ENCODE measurements at regions not wholly inside any gene's neighbourhood (a gene's known extent, or its start where the extent isn't known, plus 50 kb on each side); places are given as distances from the start of the nearest gene placed in this dataset.

- TF ChIP-seq GATA2 (IDR thresholded peaks at IDR 0.05; ENCODE audit: low read depth, low read length) (no peak), GATA3 (IDR thresholded peaks at IDR 0.05; ENCODE audit: low read depth, low read length) (no peak)
These were observed 417.9 kb upstream of the MAF start for GRCh38 chr16:80018466-80018865.

GRCh38 chr16:80016731-80017326 is 416.3 kb upstream of the MAF start:
- TF ChIP-seq GATA3 (IDR thresholded peaks at IDR 0.05; ENCODE audit: low read depth, low read length), result no peak
- no peak for TF ChIP-seq GATA2 (IDR thresholded peaks at IDR 0.05; ENCODE audit: low read depth, low read length)

- TF ChIP-seq GATA2 (IDR thresholded peaks at IDR 0.05; ENCODE audit: low read depth, low read length), result no peak
- TF ChIP-seq GATA3 (IDR thresholded peaks at IDR 0.05; ENCODE audit: low read depth, low read length), result no peak
These were observed 415.0 kb upstream of the MAF start for GRCh38 chr16:80015566-80015965.

DNA sequence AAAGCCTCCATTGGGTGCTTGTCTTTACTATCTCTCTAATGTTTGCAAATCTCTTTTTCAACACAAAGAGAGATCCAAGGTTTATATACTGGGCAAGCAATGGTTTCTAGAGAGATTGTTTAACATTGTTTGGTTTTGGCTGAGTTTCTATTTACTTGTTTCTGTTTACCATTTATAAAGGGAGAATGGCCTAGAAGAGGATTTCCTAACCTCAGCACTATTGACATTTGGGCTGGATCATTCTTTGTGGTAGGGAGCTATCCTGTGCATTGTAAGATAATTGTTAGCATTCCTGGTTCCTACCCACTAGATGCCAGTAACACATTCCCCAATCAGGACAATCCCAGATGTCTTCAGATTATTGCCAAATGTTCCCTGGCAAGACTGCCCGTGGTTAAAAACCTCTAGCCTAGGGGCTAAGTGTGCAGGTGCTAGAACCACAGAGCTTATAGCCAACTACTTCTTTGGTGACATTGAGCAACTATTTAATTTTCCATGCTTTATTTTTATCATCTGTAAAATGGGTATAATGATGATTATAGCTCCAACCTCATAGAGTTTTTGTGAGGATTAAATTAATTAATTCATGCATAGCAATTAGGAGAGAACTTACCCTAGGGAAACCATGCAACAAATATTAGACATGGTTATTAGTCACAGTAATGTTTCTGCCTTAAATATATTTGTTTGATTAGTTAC is 413.9 kb upstream of the MAF start:
- no peak for TF ChIP-seq GATA2 (IDR thresholded peaks at IDR 0.05; ENCODE audit: low read depth, low read length)
- no peak for TF ChIP-seq GATA3 (IDR thresholded peaks at IDR 0.05; ENCODE audit: low read depth, low read length)

GRCh38 chr16:80012586-80012985 is 412.0 kb upstream of the MAF start:
- TF ChIP-seq GATA3 (IDR thresholded peaks at IDR 0.05; ENCODE audit: low read depth, low read length) (no peak), GATA2 (IDR thresholded peaks at IDR 0.05; ENCODE audit: low read depth, low read length) (no peak)

- no peak for TF ChIP-seq GATA3 (IDR thresholded peaks at IDR 0.05; ENCODE audit: low read depth, low read length)
- no peak for TF ChIP-seq GATA2 (IDR thresholded peaks at IDR 0.05; ENCODE audit: low read depth, low read length)
These were observed 409.6 kb upstream of the MAF start for GRCh38 chr16:80009971-80010659.

DNA sequence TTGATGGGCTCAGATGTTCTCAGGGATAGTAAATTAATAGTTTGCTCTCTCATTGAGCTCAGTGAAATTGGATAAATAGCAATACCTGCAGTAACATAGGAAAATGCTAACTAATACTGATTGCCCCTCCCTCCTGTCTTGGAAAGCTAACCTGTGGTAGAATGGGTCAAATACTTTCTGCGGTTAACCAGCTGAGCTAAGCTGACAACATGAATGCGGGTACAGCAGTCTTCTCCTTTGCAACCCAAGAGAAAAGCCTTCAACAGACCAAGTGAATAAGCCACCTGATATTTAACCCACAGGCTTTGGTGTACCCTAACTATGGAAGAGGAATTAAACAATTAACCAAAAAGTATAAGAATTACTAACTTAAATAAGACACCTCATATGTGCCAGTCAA is 408.3 kb upstream of the MAF start:
- TF ChIP-seq GATA2 (IDR thresholded peaks at IDR 0.05; ENCODE audit: low read depth, low read length), result no peak
- no peak for TF ChIP-seq GATA3 (IDR thresholded peaks at IDR 0.05; ENCODE audit: low read depth, low read length)

DNA sequence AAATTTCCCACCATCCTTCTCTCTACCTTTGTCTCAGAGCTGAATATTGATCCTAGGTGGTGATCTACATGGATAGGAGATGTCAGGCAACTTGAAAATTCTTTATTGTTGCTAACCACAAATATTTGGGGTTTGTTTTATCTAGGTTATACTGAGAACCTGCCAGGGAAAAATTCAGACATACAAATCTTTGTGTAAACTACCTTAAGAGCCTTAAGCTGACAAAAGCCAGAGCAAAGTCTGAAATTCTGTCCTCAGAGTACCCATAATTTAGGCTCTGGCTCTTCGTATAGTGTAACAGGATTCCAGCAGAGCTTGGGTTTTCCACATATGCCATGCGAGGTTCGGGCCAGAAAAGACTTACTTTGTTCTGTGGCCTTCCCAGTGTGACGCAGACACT is 406.7 kb upstream of the MAF start:
- no peak for TF ChIP-seq GATA3 (IDR thresholded peaks at IDR 0.05; ENCODE audit: low read depth, low read length)
- no peak for TF ChIP-seq GATA2 (IDR thresholded peaks at IDR 0.05; ENCODE audit: low read depth, low read length)

- TF ChIP-seq GATA3 (IDR thresholded peaks at IDR 0.05; ENCODE audit: low read depth, low read length) (no peak), GATA2 (IDR thresholded peaks at IDR 0.05; ENCODE audit: low read depth, low read length) (no peak)
These were observed 406.0 kb upstream of the MAF start for GRCh38 chr16:80006241-80007215.

DNA sequence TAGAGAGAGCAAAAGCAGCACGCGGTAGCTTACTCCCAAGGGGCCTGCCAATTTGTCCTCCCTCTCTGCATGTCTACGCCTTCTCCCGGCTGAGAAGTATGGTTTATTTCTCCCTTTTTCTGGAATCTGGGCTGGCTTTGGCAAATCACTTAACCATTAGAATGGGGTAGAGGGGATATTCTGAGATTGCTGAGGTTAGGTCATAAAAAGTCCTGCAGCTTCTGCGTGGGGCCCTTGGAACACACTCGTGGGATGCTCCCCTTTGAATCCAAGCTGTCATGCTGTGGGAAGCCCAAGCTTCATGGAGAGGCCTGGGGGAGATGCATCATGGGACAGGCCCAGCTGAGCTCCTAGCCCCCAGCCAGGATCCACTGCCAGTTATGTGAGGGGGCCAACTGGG is 403.6 kb upstream of the MAF start:
- TF ChIP-seq GATA3 (IDR thresholded peaks at IDR 0.05; ENCODE audit: low read depth, low read length) (no peak), GATA2 (IDR thresholded peaks at IDR 0.05; ENCODE audit: low read depth, low read length) (no peak)

- TF ChIP-seq GATA2 (IDR thresholded peaks at IDR 0.05; ENCODE audit: low read depth, low read length) (no peak), GATA3 (IDR thresholded peaks at IDR 0.05; ENCODE audit: low read depth, low read length) (no peak)
These were observed 401.7 kb upstream of the MAF start for GRCh38 chr16:80002261-80002660.

DNA sequence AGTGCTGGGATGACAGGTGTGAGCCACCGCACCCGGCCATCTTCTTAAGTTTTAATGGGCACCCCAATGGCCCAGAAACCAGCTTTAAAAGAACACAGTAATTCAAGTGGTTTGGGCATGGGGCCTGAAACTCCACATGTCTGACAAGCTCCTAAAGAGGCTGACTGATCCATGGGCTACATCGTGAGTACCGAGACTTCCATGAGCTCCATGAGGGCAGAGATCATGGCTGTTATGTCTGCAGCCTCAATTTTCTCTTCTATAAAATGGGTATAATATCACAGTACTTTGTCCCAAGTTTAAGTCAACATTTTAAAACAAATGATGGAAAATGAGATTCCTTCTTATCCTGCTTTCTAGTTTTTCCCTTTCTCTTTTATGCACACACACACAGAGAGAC is 397.6 kb upstream of the MAF start:
- TF ChIP-seq GATA2 (IDR thresholded peaks at IDR 0.05; ENCODE audit: low read depth, low read length) (no peak), GATA3 (IDR thresholded peaks at IDR 0.05; ENCODE audit: low read depth, low read length) (no peak)

- TF ChIP-seq GATA3 (IDR thresholded peaks at IDR 0.05; ENCODE audit: low read depth, low read length) (no peak), GATA2 (IDR thresholded peaks at IDR 0.05; ENCODE audit: low read depth, low read length) (no peak)
These were observed 396.7 kb upstream of the MAF start for GRCh38 chr16:79997257-79997656.

DNA sequence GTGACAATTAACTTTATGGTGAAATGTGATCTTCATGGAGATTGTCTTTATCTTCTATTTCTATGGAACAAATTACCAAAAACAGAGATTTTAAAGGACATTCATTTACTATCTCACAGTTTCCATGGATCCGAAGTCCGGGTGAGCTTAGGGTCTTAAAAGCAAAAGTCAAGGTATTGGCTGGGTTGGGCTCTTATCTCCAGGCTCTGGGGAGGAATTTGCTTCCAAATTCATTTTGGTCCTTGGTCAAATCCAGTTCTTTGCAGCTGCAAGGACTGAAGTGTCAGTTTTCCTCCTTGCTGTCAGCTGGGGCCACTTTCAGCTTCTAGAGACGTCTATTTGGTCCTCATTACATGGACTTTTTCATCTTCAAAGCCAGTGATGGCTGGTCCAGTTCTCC is 395.8 kb upstream of the MAF start:
- no peak for TF ChIP-seq GATA3 (IDR thresholded peaks at IDR 0.05; ENCODE audit: low read depth, low read length)
- no peak for TF ChIP-seq GATA2 (IDR thresholded peaks at IDR 0.05; ENCODE audit: low read depth, low read length)
